ENCODE measurements at regions not wholly inside any gene's neighbourhood (a gene's known extent, or its start where the extent isn't known, plus 50 kb on each side); places are given as distances from the start of the nearest gene placed in this dataset.

DNA sequence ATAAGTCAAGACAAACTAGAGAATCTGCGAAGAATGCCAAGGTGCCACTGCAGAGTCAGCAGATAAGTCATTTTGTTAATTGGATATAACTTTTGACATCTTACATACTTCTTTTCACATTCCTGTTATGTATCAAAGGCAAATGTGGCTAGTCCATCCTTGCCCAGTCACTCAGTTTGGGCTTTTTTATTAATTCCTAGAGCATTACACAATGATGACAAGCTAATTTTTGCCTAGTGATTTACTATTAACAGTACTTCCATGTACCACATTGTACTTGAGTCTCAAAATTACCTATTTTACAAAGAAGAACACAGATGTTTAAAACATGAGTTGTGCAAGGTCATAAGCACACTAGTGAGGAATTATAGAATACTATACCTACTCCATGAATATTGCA lies 680.8 kb downstream of the DNAH5 start:
- H3K27ac ChIP-seq = no peak overlapping the region
- TF ChIP-seq ZFX (IDR thresholded peaks at IDR 0.05) = no peak
- TF ChIP-seq, protein P1, sequence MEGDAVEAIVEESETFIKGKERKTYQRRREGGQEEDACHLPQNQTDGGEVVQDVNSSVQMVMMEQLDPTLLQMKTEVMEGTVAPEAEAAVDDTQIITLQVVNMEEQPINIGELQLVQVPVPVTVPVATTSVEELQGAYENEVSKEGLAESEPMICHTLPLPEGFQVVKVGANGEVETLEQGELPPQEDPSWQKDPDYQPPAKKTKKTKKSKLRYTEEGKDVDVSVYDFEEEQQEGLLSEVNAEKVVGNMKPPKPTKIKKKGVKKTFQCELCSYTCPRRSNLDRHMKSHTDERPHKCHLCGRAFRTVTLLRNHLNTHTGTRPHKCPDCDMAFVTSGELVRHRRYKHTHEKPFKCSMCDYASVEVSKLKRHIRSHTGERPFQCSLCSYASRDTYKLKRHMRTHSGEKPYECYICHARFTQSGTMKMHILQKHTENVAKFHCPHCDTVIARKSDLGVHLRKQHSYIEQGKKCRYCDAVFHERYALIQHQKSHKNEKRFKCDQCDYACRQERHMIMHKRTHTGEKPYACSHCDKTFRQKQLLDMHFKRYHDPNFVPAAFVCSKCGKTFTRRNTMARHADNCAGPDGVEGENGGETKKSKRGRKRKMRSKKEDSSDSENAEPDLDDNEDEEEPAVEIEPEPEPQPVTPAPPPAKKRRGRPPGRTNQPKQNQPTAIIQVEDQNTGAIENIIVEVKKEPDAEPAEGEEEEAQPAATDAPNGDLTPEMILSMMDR (conservative IDR thresholded peaks at IDR 0.05) = no peak

DNA sequence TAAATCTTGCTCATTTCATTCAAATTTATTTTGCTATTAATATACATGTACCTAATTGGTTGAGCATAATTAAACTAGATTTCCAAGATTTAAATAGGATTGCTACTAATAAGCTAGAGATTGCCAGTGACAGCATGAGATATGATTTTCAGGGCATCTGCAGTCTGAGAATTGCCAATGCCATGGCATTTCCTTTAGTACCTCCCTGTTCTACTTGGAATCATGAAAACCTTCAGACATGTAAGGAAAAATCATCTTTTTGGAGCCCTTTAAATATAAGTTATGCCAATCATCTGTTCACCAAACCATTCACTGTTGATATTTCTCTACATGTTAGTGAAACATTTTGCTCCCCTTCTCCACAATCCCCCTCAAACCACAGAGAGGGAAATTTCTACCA lies 691.4 kb downstream of the DNAH5 start:
- no peak for TF ChIP-seq ZFX (IDR thresholded peaks at IDR 0.05)
- TF ChIP-seq, protein P1 (conservative IDR thresholded peaks at IDR 0.05) = no peak
- no peak overlapping the region for H3K27ac ChIP-seq

DNA sequence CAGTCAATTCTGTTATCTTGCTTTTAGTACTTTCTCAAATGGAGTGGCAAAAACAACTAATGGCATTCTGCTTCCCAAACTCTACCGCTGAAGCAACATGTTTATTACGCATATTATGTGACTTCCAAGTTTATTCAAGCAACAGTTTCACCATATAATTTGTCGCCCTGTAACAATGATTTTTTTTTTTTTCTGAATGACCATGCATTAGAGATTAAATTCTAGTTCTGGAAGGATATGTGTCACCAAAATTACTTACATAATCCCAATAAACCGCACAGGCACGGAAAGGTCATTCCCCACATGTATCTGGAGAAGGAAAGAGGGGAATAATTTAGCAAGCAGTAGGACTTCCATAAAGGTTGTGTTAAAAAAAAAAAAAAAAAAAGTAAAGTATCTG lies 691.8 kb downstream of the DNAH5 start:
- H3K27ac ChIP-seq = no peak overlapping the region
- no peak for TF ChIP-seq ZFX (IDR thresholded peaks at IDR 0.05)
- TF ChIP-seq, protein P1 (conservative IDR thresholded peaks at IDR 0.05) = no peak

DNA sequence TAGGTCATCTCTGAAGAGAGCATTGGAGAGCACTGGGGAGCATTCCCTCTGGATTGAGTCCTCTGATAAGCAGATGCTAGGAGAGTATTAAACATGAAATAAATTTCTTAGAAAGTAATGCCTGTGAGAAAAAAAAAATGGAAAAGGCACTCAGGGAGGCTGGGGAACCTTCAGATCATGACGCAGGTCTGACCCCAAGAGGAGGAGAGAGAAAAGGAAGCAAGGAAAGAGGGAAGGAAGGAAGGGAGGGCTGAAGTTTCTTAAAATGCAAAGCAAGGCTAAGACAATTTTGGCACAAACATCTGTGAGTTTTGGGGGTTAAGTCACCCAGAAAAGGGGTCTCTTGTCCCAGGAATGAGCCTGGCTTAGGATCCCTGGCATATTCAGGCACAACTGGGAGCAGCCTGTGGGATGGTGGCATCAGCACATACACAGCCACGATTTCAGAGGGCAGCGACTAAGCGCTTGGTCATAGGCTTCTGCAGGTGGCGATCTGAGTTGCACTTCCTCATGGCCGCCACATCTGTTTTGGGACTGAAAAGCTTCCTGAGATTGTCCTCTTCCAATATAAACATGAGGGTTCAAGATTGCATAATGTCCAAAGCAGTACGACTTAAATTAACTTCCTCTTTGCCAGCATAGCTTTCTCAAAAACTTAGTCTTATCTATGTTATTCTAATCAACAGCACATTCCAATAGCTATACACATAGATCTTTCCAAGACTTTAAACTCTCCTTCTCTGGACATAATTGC lies 692.7 kb downstream of the DNAH5 start:
- TF ChIP-seq, protein P1 (conservative IDR thresholded peaks at IDR 0.05) = no peak
- TF ChIP-seq ZFX (IDR thresholded peaks at IDR 0.05) = no peak
- H3K27ac ChIP-seq = no peak overlapping the region

DNA sequence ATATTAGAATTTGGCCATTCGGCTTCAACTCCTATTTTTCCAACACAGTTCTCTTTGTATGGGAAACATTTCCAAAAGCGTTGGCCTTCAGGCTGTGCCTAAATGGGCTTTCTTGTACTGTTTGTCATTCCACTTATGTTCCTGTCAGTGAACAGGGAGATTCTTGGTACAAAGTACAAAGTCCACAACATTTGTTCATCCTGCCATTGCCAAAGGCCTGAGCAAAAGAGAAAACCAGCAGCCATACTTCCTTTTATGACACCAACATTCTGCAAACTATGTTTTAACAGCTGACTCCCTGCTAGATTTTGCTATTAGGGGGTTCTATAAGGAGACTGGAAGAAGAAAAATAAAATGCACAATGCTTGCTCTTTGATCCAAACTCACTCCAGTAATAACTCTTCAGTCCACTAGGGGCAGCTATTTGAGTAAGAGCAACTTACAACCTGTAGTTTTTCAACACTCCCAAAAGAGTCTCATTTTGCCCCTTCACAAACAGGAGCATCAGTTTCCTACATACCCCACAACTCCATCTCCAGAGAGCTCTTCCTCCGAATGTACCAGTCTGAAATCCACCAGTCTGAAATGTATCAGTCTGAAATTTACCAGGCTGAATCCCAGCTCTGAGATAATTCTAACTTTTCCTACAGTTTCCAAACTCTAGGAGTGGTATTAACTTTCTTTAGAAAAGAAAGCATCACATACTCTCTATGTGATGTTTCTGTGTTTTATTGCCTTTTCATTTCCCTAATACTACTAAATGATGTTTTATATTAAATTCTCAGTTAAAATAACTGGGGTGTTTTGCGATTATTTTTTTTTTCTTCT lies 693.8 kb downstream of the DNAH5 start:
- H3K27ac ChIP-seq = no peak overlapping the region
- TF ChIP-seq, protein P1 (conservative IDR thresholded peaks at IDR 0.05) = peak; percentile 84
- TF ChIP-seq ZFX (IDR thresholded peaks at IDR 0.05) = no peak

DNA sequence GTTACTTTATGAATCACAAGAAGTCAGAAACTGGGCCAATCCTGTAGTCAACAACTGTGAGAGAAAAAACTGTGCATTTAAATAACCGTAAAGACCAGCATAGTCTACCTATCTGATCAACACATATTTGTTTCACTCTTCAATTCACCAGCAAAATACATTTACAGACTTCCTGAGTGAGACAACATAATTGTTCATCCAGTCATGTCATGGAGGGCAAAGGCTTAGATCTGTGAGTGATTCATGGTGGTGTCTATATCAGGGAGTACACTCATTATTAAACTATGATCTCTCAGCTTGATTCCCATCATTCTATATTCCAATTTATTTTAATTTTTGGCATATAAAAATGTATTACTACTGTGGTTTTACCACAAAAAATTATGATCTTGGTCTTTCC lies 694.6 kb downstream of the DNAH5 start:
- H3K27ac ChIP-seq = no peak overlapping the region
- TF ChIP-seq ZFX (IDR thresholded peaks at IDR 0.05) = no peak
- TF ChIP-seq, protein P1 (conservative IDR thresholded peaks at IDR 0.05) = no peak

DNA sequence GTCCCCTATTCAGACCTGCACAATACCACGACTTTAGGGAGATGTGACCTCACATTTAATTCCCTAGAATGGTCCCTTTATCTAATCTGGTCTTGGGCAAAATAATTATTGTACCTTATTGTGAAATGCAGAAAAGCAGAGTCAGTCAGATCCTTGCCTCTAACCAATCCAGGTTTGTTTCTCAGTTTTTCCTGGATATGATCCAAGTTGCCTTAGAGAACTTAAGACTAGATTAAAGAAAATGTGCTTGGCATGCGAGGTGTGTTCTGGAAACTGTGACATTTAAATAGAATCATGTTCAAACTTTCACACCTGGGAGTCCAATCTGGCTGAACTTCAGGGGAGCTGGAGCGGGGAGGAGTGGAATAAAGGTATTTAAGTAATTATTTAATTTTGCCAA lies 696.2 kb downstream of the DNAH5 start:
- TF ChIP-seq, protein P1 (conservative IDR thresholded peaks at IDR 0.05) = no peak
- no peak for TF ChIP-seq ZFX (IDR thresholded peaks at IDR 0.05)
- H3K27ac ChIP-seq = no peak overlapping the region
